Nephron (organoid): ENCODE measurements at regions not wholly inside any gene's neighbourhood (a gene's known extent, or its start where the extent isn't known, plus 50 kb on each side); places are given as distances from the start of the nearest gene placed in this dataset.

ENCODE experiments used
- H3K27ac Mint-ChIP-seq, 3 experiments: 2 replicates each; pipeline ENCODE4 v1.8.0; 2020; ENCODE audit warnings: mixed read lengths in 3 of 3, mild to moderate bottlenecking in 2 of 3, moderate library complexity in 1 of 3
- H3K27me3 Mint-ChIP-seq: 2 replicates; pipeline ENCODE4 v1.8.0; 2021; ENCODE audit warnings: low read depth, mild to moderate bottlenecking, moderate library complexity, mixed read lengths
- H3K36me3 Mint-ChIP-seq: 2 replicates; pipeline ENCODE4 v1.8.0; 2020; ENCODE audit warnings: low read depth, mixed read lengths
- H3K4me1 Mint-ChIP-seq: 2 replicates; pipeline ENCODE4 v1.8.0; 2020; ENCODE audit warnings: mixed read lengths
- H3K4me3 Mint-ChIP-seq, 3 experiments: 2 replicates each; pipeline ENCODE4 v1.8.0; 2020; ENCODE audit warnings: mild to moderate bottlenecking in 3 of 3, mixed read lengths in 3 of 3, moderate library complexity in 2 of 3
- H3K9me3 Mint-ChIP-seq: 2 replicates; pipeline ENCODE4 v1.8.0; 2020; ENCODE audit warnings: mixed read lengths
- TF ChIP-seq, protein P1 (sequence below), 3 experiments: fragments of 200-600 bp; sonication (generic); IDR thresholded peaks; one replicate each; pipeline ENCODE4 v1.5.0; 2021; ENCODE audit warnings: antibody characterized with exemption in 3 of 3; ENCODE audit not compliant: unreplicated experiment in 3 of 3

DNA sequence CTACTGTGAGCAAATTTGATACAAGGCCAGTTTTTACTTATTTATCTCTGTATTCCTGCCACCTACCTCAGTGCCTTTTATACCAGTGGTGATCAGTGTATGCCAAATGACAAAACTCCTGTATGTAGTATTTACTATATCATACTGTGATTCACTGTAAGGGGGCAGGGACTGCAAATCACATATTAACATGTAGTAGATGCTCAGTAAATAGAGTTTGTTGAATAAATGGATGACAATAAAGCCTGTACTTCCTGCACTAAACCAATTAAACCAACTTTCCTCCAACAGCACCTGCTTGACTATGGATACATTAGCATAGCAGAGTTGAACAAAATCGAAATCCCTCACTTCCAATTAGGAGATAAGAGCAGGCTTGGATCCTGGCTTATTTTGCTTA lies 73.3 kb upstream of the C1orf87 start:
- Mint-ChIP-seq H3K4me1 (peaks cover 10% of the 10 kb centered on the region), H3K9me3 (no peaks in the 10 kb centered on the region), H3K27ac (no peak overlapping the region), H3K4me3 (no peak overlapping the region), H3K36me3 (no peaks in the 10 kb centered on the region), H3K27me3 (no peaks in the 10 kb centered on the region)
- TF ChIP-seq, protein P1, sequence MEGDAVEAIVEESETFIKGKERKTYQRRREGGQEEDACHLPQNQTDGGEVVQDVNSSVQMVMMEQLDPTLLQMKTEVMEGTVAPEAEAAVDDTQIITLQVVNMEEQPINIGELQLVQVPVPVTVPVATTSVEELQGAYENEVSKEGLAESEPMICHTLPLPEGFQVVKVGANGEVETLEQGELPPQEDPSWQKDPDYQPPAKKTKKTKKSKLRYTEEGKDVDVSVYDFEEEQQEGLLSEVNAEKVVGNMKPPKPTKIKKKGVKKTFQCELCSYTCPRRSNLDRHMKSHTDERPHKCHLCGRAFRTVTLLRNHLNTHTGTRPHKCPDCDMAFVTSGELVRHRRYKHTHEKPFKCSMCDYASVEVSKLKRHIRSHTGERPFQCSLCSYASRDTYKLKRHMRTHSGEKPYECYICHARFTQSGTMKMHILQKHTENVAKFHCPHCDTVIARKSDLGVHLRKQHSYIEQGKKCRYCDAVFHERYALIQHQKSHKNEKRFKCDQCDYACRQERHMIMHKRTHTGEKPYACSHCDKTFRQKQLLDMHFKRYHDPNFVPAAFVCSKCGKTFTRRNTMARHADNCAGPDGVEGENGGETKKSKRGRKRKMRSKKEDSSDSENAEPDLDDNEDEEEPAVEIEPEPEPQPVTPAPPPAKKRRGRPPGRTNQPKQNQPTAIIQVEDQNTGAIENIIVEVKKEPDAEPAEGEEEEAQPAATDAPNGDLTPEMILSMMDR (IDR thresholded peaks at IDR 0.05; ENCODE audit: unreplicated experiment in 3 of 3) = no peak

DNA sequence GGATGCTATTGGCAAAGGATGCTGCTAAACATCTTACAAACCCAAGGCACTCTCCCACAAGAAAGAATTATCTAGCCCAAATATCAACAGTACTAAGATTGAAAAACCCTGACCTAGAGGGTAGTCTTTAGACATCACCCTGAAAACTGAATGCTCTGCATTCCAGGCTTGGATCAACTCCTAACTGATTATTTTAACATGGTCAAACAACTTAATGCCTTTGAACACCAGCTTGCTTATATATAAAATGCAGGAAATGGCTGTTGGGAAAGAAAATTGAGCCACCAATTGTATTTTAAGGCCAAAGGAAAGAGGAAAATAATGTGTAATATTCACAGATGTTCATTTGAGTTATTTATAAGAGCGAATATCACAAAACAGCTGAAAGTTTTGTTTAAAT lies 72.2 kb upstream of the C1orf87 start:
- H3K36me3 Mint-ChIP-seq = no peaks in the 10 kb centered on the region
- H3K4me3 Mint-ChIP-seq = no peak overlapping the region
- TF ChIP-seq, protein P1 (IDR thresholded peaks at IDR 0.05; ENCODE audit: unreplicated experiment in 3 of 3) = no peak
- no peaks in the 10 kb centered on the region for H3K27me3 Mint-ChIP-seq
- no peaks in the 10 kb centered on the region for H3K9me3 Mint-ChIP-seq
- H3K27ac Mint-ChIP-seq = no peak overlapping the region
- peaks cover 12% of the 10 kb centered on the region for H3K4me1 Mint-ChIP-seq

DNA sequence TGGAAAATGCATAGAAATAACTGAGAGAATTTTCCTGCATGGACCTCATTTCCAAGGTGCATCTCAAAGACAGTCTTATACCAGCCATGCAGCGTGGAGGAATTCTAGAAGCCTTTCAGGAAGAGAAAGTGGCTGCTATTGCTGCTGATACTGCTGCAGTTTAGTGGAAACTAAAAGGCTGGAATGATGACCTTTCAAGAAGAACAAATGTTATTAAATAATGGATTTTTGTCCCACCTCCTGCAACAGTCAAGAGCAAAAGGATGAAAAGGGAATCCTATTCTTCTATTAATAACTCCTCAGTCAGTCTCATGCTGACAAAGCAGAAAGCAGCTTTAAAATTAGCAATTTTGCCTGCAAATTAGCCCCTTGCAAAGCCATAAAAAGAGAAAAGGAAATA lies 68.2 kb upstream of the C1orf87 start:
- H3K27me3 Mint-ChIP-seq = no peaks in the 10 kb centered on the region
- peak overlapping the region in 1 of 3 experiments; percentile 31 for H3K27ac Mint-ChIP-seq
- H3K36me3 Mint-ChIP-seq = no peaks in the 10 kb centered on the region
- no peaks in the 10 kb centered on the region for H3K9me3 Mint-ChIP-seq
- H3K4me3 Mint-ChIP-seq = no peak overlapping the region
- peaks cover 4% of the 10 kb centered on the region for H3K4me1 Mint-ChIP-seq
- TF ChIP-seq, protein P1 (IDR thresholded peaks at IDR 0.05; ENCODE audit: unreplicated experiment in 3 of 3) = no peak

DNA sequence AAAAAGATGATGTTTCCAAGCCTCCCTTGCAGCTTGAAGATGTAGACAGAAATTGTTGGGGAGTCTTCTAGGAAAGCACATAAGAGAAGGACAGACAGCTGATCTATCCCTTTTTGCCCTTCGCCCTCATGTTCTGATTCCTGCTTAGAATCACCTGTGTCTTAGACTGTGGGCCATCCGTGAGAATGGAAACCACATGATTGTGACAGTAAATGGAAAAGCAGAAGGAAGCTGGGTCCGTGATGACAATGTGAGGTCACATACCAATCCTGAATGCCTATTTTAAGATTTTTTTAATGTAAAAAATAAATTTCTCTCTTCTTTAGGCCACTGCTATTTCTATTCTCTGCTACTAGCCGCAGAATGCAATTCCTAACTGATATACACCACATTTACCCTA lies 67.7 kb upstream of the C1orf87 start:
- peaks cover 4% of the 10 kb centered on the region for H3K4me1 Mint-ChIP-seq
- H3K27ac Mint-ChIP-seq = peak overlapping the region in 2 of 3 experiments; percentile 31 to 60
- H3K9me3 Mint-ChIP-seq = no peaks in the 10 kb centered on the region
- no peaks in the 10 kb centered on the region for H3K36me3 Mint-ChIP-seq
- H3K4me3 Mint-ChIP-seq = no peak overlapping the region
- no peaks in the 10 kb centered on the region for H3K27me3 Mint-ChIP-seq
- TF ChIP-seq, protein P1 (IDR thresholded peaks at IDR 0.05; ENCODE audit: unreplicated experiment in 3 of 3) = no peak

DNA sequence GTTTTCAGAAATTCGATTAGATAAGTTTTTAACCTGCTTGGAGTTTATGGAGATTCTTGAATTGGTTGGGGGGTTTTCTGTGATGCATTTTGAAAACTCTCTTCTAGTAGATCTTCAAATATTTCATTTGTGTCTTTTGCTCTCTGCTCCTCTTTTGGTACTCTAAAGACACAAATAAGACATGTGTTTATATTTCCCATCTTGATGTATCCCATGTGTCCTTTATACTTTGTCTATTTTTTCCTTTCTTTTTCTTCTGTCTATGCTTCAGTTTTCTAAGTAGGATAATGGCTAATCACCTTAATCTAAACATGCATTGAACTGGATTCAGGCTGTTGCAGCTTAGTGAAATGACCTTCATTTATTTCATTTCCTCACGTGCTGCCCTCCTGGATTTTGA lies 63.8 kb upstream of the C1orf87 start:
- TF ChIP-seq, protein P1 (IDR thresholded peaks at IDR 0.05; ENCODE audit: unreplicated experiment in 3 of 3) = no peak
- no peak overlapping the region for H3K27ac Mint-ChIP-seq
- H3K27me3 Mint-ChIP-seq = no peaks in the 10 kb centered on the region
- no peaks in the 10 kb centered on the region for H3K9me3 Mint-ChIP-seq
- H3K36me3 Mint-ChIP-seq = no peaks in the 10 kb centered on the region
- H3K4me1 Mint-ChIP-seq = peaks cover 19% of the 10 kb centered on the region
- no peak overlapping the region for H3K4me3 Mint-ChIP-seq

DNA sequence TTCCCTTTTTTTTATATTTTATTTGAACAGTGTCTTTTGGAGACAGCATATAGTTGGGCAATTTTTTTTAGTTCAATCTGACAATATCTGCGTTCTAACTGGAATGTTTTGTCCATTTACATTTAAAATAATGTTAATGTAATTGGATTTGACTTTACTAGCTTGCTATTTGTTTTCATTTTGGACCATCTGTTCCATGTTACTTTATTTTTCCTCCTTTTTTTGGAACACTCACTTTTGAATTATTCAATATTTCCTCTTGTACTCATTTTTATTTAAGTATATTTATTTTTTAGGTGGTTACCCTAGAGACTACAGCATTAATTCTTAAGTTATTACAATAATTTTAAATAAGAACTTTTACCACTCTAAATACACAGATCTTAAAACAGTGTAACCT lies 62.8 kb upstream of the C1orf87 start:
- no peak overlapping the region for H3K27ac Mint-ChIP-seq
- H3K4me3 Mint-ChIP-seq = no peak overlapping the region
- H3K4me1 Mint-ChIP-seq = peaks cover 16% of the 10 kb centered on the region
- TF ChIP-seq, protein P1 (IDR thresholded peaks at IDR 0.05; ENCODE audit: unreplicated experiment in 3 of 3) = no peak
- H3K27me3 Mint-ChIP-seq = no peaks in the 10 kb centered on the region
- H3K36me3 Mint-ChIP-seq = no peaks in the 10 kb centered on the region
- H3K9me3 Mint-ChIP-seq = no peaks in the 10 kb centered on the region
